ENCODE measurements at regions not wholly inside any gene's neighbourhood (a gene's known extent, or its start where the extent isn't known, plus 50 kb on each side); places are given as distances from the start of the nearest gene placed in this dataset.

DNA sequence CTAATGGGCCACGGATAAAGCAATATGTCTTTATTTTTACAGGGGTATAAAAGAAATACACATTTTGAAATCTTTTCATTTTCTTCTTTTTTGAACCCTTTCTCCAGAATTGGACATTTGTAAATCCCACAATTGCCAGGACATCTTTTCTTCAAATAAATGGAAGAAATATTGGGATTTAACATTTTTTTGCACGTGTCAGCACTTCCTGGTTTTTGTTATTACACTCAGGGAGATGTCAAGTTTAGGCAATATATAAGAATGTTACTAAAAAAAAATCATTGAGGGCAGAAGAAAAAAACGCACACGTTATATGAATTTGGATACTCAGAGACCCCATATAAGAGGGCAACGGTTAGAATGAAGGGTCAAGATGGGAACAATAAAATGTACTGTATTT is 78.3 kb upstream of the TMCO5A start:
- Histone ChIP-seq H3K4me3 (no peak overlapping the region), H3K27ac (no peak overlapping the region)
- TF ChIP-seq, protein P1, sequence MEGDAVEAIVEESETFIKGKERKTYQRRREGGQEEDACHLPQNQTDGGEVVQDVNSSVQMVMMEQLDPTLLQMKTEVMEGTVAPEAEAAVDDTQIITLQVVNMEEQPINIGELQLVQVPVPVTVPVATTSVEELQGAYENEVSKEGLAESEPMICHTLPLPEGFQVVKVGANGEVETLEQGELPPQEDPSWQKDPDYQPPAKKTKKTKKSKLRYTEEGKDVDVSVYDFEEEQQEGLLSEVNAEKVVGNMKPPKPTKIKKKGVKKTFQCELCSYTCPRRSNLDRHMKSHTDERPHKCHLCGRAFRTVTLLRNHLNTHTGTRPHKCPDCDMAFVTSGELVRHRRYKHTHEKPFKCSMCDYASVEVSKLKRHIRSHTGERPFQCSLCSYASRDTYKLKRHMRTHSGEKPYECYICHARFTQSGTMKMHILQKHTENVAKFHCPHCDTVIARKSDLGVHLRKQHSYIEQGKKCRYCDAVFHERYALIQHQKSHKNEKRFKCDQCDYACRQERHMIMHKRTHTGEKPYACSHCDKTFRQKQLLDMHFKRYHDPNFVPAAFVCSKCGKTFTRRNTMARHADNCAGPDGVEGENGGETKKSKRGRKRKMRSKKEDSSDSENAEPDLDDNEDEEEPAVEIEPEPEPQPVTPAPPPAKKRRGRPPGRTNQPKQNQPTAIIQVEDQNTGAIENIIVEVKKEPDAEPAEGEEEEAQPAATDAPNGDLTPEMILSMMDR (IDR thresholded peaks at IDR 0.05), result no peak
- no peak for DNase-seq (ENCODE audit: low spot score)

DNA sequence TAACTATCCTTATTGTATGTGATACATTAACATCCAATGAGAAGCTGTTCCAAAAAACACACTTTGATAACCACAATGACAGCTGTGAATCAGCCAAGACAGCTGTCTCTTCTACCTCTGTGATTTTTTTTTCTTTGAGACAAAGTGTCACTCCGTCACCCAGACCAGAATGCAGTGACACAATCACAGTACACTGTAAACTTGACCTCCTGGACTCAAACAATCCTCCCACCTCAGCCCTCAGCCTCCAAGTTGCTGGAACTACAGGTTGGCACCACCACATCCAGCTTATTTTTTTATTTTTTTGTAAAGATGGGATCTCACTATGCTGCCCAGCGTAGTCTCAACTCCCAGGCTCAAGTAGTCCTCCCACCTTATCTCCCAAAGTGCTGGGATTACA is 73.5 kb upstream of the TMCO5A start:
- TF ChIP-seq, protein P1 (IDR thresholded peaks at IDR 0.05), result no peak
- Histone ChIP-seq H3K27ac (no peak overlapping the region), H3K4me3 (no peak overlapping the region)
- DNase-seq (ENCODE audit: low spot score), result no peak

DNA sequence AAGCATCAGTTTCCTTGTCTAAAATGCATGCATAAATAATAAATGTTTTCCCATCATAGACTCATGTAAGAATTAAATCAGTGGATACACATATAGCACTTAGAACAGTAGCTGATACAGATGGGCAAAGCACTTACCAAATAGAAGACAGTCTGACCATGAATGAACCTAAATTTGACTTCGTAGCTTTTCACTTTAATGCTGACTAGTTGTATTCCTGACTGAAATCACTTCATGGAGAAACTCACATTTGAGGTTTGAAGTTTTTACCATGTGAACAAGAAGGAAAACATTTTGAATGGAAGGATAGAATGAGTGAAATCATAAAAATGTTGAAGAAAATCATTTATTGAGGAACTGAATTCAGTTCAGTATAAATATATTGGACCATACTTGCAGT is 68.8 kb upstream of the TMCO5A start:
- TF ChIP-seq, protein P1 (IDR thresholded peaks at IDR 0.05), result no peak
- no peak overlapping the region for H3K4me3 ChIP-seq
- DNase-seq (ENCODE audit: low spot score), result no peak
- H3K27ac ChIP-seq, result no peak overlapping the region

DNA sequence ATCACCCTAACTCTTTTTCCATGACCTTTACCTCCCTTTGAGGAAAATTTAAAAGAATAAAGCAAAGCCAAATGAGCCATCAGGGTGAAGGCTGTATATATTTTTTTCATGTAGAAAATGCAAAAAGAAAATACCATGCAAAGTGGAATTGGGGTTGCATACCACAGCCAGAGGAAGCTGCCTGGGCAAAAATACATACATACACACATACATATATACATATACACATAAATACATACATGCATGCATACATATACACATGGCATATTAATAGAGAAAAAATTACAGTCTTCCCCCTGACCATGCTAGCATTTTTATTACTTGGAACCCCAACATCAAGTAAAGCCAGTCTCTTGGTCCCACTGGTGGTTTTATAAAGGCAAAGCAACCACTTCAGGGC is 63.7 kb upstream of the TMCO5A start:
- no peak overlapping the region for H3K4me3 ChIP-seq

DNA sequence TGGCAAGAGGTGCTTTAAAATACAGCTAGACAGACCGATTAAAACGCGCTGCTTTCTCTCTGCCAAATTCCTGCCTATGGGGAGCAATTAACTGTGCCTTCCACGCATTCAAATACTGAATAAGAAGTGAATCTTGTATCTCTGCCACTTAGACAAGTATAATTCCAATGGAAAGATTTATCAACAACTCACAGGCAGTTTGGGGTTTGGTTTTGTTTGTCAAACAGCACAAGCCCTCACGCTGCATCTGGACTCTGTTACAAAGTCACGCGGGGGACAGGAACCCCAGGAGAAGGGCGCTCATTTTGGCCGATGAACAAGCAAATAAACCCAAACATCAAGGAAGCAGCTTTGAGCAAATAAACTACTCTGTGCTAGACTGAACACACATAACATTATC is 61.8 kb upstream of the TMCO5A start:
- Histone ChIP-seq H3K27ac (no peak overlapping the region), H3K4me3 (no peak overlapping the region)
- TF ChIP-seq, protein P1 (IDR thresholded peaks at IDR 0.05), result no peak
- DNase-seq (ENCODE audit: low spot score), result no peak

More for the DNA sequence above, 63.7 kb upstream of the TMCO5A start:
- no peak overlapping the region for H3K27ac ChIP-seq
- TF ChIP-seq, protein P1 (IDR thresholded peaks at IDR 0.05), result no peak
- no peak for DNase-seq (ENCODE audit: low spot score)

DNA sequence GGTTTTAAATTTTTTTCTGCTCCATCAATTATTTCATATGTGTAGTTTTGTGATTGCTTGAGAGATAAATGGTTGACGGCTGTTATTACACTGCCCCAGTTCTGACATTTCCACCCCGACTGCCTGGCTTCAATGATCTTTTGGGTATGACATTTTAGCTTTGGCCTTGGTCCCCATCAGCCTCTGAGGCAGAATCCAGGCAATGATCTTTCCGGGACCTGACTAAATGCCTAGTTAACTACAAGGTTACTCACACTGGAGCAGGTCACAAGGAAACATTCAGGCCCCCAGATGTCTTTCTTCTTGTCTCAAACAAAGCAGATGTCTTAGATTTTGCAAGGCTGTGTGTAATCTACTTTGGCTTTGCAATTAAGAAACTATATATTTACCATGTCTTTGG is 61.1 kb upstream of the TMCO5A start:
- Histone ChIP-seq H3K4me3 (no peak overlapping the region), H3K27ac (no peak overlapping the region)
- TF ChIP-seq, protein P1 (IDR thresholded peaks at IDR 0.05), result no peak
- DNase-seq (ENCODE audit: low spot score), result no peak

DNA sequence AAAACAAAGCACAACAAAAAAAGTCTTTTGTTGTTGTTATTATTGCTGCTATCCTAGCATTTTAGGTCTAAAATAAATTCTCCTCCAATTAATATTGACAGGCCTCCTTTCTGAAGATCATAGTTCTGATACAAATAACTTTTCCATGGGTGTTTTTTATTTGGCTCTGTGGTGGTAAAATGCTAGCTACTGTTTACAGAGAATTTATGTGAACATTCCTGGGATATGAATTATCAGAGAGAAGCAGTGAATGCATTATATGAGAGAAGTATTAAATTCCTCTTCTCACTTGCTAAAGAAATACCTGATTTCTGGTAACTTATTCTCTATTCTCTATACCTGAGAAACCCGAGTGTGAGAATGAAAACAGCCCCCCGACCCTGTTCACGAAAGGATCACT is 57.5 kb upstream of the TMCO5A start:
- TF ChIP-seq, protein P1 (IDR thresholded peaks at IDR 0.05), result no peak
- H3K4me3 ChIP-seq, result peak overlapping the region; percentile 28
- DNase-seq (ENCODE audit: low spot score), result no peak
- H3K27ac ChIP-seq, result peak overlapping the region in 1 of 2 donors; percentile 59

All from coronary artery (tissue), 2 donors.